ENCODE measurements at regions not wholly inside any gene's neighbourhood (a gene's known extent, or its start where the extent isn't known, plus 50 kb on each side); places are given as distances from the start of the nearest gene placed in this dataset.

GRCh38 chr13:111060237-111060919 is 54.7 kb upstream of the ARHGEF7 start:
- TF ChIP-seq CTCF (IDR thresholded peaks at IDR 0.05 in 8 of 11, conservative IDR thresholded peaks at IDR 0.05 in 3 of 11) (no peak), POLR2AphosphoS5 (IDR thresholded peaks at IDR 0.05) (no peak), POLR2A (IDR thresholded peaks at IDR 0.05) (no peak)
